GM12864 (cell line): ENCODE measurements at regions not wholly inside any gene's neighbourhood (a gene's known extent, or its start where the extent isn't known, plus 50 kb on each side); places are given as distances from the start of the nearest gene placed in this dataset.

Source experiments
- DNase-seq: peaks from one replicate; pipeline ENCODE4 v3.0.0-alpha.2; 2011; ENCODE audit warnings: low read depth
- H3K4me3 ChIP-seq: 2 replicates; pipeline ENCODE4 v1.5.1; 2011; ENCODE audit warnings: mild to moderate bottlenecking, low read depth, low read length, control low read depth
- CTCF ChIP-seq: IDR thresholded peaks from 2 replicates; pipeline ENCODE4 v1.5.1; 2011; ENCODE audit warnings: low read depth, mild to moderate bottlenecking, moderate library complexity, low read length, control low read depth, inconsistent platforms; ENCODE audit errors: missing control alignments

GRCh38 chr14:25226214-25226613, 176.3 kb upstream of the STXBP6 start:
- no peak for TF ChIP-seq CTCF
- DNase-seq: no peak

GRCh38 chr14:25222256-25222655, 172.3 kb upstream of the STXBP6 start:
- no peak for DNase-seq
- no peak for TF ChIP-seq CTCF
- H3K4me3 ChIP-seq: no peak overlapping the region

More at GRCh38 chr14:25226214-25226613, 176.3 kb upstream of the STXBP6 start:
- H3K4me3 ChIP-seq: no peak overlapping the region

GRCh38 chr14:25220514-25220913, 170.6 kb upstream of the STXBP6 start:
- H3K4me3 ChIP-seq: no peak overlapping the region
- no peak for DNase-seq
- no peak for TF ChIP-seq CTCF

GRCh38 chr14:25215607-25216006, 165.7 kb upstream of the STXBP6 start:
- H3K4me3 ChIP-seq: no peak overlapping the region
- no peak for TF ChIP-seq CTCF
- no peak for DNase-seq

- DNase-seq: no peak
- TF ChIP-seq CTCF: no peak
- H3K4me3 ChIP-seq: no peak overlapping the region
These were observed 147.9 kb upstream of the STXBP6 start for GRCh38 chr14:25197885-25198284.

GRCh38 chr14:25180221-25180620, 130.3 kb upstream of the STXBP6 start:
- no peak for TF ChIP-seq CTCF
- H3K4me3 ChIP-seq: no peak overlapping the region
- DNase-seq: no peak

- no peak for DNase-seq
- no peak overlapping the region for H3K4me3 ChIP-seq
- TF ChIP-seq CTCF: no peak
These were observed 128.3 kb upstream of the STXBP6 start for GRCh38 chr14:25178255-25178654.
